ENCODE measurements at regions not wholly inside any gene's neighbourhood (a gene's known extent, or its start where the extent isn't known, plus 50 kb on each side); places are given as distances from the start of the nearest gene placed in this dataset.

DNA sequence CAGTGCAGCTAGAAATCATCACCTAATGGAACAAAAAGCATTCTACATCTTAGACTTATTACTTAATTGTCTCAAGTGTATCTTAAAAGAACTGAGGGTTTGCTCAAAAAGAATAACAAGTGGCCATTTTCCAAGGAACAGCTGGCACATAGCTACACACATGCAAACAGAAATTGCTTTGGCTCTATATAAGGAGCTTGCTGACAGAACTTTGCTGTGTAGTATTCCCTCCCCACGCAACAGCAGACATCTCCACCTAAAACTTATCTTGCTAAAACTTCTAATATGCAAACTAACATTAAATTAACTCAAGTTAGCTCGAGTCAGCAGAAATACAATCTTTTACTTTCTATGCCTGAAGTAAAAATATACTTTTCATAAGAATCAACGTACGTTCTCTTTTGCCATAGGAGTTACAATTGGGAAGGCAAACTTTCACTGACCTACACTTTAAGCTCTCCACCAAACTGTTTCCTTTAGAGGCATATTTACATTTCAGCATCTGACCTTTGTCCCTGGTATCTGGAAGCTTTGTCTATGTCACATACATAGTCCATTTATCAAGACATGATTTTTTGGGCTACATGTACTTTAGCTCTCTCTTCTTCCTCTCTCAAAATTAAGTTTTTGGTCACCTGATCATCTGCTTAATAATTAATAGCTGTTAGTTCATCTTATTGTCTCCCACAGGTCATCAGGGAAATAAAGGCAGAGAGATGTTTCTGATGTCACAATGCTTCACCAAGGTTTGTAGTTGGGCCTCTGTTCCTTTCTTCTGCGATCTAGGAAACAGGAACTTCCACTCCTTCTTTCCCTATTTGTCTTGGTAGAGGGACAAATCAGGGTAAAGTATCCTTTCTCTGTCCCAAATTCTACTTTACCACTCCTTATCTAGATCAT lies 163.4 kb upstream of the AGTR1 start:
- TF ChIP-seq, protein P1, sequence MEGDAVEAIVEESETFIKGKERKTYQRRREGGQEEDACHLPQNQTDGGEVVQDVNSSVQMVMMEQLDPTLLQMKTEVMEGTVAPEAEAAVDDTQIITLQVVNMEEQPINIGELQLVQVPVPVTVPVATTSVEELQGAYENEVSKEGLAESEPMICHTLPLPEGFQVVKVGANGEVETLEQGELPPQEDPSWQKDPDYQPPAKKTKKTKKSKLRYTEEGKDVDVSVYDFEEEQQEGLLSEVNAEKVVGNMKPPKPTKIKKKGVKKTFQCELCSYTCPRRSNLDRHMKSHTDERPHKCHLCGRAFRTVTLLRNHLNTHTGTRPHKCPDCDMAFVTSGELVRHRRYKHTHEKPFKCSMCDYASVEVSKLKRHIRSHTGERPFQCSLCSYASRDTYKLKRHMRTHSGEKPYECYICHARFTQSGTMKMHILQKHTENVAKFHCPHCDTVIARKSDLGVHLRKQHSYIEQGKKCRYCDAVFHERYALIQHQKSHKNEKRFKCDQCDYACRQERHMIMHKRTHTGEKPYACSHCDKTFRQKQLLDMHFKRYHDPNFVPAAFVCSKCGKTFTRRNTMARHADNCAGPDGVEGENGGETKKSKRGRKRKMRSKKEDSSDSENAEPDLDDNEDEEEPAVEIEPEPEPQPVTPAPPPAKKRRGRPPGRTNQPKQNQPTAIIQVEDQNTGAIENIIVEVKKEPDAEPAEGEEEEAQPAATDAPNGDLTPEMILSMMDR (IDR thresholded peaks at IDR 0.05) = no peak
- no peak for TF ChIP-seq POLR2A (IDR thresholded peaks at IDR 0.05)
